Stimulated activated CD4-positive, alpha-beta T cell treated with anti-CD3 and anti-CD28 coated beads, Interleukin-15, amount 100 ng/mL, for 24 hours (primary cell): ENCODE measurements at regions not wholly inside any gene's neighbourhood (a gene's known extent, or its start where the extent isn't known, plus 50 kb on each side); places are given as distances from the start of the nearest gene placed in this dataset.
"Not testable (repeated sequence)": the region's sequence is repeated elsewhere in the genome, so short reads cannot be mapped to it uniquely, and the experiment has no call there.

ENCODE experiments used
- DNase-seq: peaks from one replicate; pipeline ENCODE4 v3.0.0-alpha.2; 2020

GRCh38 chr21:14753466-14754258 is 207.5 kb upstream of the SAMSN1 start:
- DNase-seq: no peak

GRCh38 chr21:14753069-14753465 is 207.0 kb upstream of the SAMSN1 start:
- DNase-seq: no peak

GRCh38 chr21:14752345-14752909 is 206.3 kb upstream of the SAMSN1 start:
- DNase-seq: no peak

- no peak for DNase-seq
Observed at GRCh38 chr21:14751602-14752344, 205.7 kb upstream of the SAMSN1 start.

DNA sequence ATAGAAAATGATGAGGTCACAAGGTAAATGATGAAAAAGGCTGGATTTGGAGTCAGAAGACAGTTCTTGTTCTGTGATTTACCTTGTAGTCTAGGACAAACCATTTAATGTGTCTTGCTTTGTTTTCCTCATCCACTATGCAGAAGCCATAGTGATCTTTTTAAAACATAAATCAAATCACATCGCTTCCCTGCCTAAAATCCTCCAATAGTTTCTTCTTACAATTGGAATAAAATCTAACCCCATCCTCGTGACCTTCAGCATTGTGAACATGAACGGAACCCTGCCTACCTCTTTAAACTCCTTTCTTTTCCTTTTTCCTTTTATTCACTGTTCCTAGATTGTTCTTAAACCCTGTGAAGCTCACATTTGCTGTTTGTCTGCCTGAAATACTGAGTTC is 204.9 kb upstream of the SAMSN1 start:
- DNase-seq: no peak

DNA sequence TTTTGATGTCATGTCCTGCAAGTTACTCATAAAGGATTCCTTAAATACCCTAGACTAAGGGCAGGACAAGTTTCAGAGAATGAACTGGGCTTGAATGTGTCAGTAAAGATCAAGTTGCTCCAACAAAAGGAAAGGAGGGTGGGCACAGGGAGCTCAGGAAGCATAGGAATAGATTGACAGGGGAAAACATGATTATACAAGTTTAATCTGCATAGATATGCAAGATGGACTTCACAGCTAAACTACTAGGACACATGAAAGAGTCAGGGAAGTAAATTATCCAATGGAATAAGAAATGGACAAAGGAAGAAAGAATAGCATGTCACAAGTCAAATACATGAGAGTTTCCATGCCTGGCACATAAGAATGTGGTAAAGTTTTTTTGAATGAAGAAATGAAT is 203.9 kb upstream of the SAMSN1 start:
- no peak for DNase-seq

GRCh38 chr21:14748662-14749061 is 202.5 kb upstream of the SAMSN1 start:
- DNase-seq: no peak

GRCh38 chr21:14744368-14744767 is 198.3 kb upstream of the SAMSN1 start:
- DNase-seq: no peak

GRCh38 chr21:14742119-14742518 is 196.0 kb upstream of the SAMSN1 start:
- DNase-seq: no peak

DNA sequence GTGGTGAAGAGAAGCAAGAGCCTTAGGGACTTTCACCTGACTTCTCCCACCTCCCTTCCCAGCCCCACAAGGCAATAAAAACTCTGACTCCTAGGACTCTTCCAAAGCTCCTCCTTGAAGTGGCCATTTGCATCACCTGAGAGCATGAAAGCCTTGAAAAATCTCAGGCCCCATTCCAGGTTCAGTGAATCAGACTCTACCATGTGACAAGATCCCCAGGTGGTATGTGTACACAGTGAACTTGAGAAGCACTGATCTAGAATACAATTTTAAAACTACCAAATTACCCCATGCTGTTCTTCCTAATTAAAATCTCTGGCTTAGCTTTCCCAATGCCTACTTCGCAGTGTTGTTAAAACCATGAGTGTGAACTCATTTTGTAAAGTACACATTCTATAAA is 195.1 kb upstream of the SAMSN1 start:
- DNase-seq: no peak

DNA sequence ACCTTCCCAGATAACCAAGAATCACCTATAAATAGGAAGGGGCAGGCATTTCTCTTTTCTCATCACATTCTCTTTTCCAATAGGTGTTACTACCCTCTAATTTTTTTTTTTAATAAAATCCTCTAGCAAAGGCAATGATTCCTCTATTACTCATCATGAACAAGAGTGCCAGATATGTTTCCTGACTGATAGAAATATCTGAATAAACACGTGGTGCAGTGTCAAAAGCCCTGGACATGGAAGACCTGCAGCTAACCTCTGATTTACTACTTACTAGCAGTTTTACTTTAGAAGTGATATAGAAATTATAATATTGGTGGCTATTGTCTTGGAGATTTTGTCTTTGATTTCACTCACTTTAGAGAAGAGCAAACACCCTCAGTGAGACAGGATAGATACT is 194.6 kb upstream of the SAMSN1 start:
- DNase-seq: no peak

DNA sequence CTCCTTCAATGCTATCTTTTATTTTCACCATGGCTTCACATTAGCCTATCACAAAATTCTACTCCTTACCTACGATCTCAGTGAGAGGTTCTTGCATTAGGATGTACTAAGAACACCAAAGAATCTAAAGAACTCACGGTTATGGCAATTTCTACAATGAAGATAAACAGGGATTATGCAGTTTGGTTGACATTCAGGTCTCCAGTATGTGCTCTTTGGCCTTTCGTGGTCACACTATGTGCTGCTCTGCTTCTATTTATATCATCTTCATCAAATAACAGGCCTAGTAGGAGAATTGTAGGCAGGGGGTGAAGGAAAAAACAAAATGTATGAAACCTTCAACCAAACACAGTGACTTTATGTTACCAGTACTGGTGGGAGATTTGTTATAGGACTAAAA is 194.0 kb upstream of the SAMSN1 start:
- DNase-seq: no peak

GRCh38 chr21:14739590-14739989 is 193.5 kb upstream of the SAMSN1 start:
- no peak for DNase-seq

DNA sequence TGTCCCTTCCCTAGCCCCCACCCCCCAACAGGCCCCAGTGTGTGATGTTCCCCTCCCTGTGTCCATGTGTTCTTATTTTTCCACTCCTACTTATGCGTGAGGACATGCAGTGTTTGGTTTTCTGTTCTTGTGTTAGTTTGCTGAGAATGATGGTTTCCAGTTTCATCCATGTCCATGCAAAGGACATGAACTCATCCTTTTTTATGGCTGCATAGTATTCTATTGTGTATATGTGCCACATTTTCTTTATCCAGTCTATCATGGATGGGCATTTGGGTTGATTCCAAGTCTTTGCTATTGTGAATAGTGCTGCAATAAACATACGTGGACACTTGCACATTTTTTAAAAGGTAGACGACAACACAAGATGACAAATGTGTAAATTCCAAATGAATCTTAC is 192.5 kb upstream of the SAMSN1 start:
- DNase-seq: not testable (repeated sequence)

- DNase-seq: peak; percentile 43
Observed at GRCh38 chr21:14737922-14738321, 191.8 kb upstream of the SAMSN1 start.

GRCh38 chr21:14737284-14737691 is 191.2 kb upstream of the SAMSN1 start:
- DNase-seq: no peak

DNA sequence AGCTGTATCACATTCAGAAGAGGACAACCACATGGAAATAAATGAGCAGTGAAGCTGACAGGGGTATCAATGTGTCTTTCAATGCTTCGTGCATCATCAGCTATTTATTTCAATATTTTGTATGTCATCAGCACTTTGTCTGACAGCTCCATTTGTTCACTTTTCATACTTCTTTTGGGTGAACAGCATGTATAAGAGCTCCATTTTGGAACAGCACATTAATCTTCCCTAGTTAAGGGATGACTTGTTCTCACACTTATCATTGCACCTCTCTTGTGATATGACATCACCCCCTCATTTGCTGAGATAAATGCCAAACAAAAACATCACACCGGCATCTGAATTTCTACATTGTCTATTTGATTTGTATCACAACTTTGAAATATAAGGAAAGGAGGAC is 190.6 kb upstream of the SAMSN1 start:
- no peak for DNase-seq

DNA sequence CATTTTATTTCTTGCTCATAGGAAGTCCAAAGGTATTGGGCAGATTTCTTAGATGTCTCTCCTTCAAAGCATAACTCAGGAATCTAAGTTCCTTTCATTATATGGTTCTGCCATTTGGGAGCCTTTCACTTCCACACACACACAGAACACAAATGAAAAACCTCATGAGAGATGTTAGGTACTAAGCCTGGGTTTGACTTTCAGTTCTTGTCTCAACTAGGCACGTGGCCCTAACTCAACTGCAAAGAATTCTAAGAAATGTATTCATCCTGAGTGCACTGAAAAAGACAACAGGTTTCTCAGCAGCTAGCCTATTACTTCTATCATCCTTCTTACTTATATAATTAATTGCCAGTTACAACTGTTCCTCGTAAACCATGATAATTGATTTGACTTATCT is 190.0 kb upstream of the SAMSN1 start:
- DNase-seq: peak; percentile 7

GRCh38 chr21:14734833-14735232 is 188.7 kb upstream of the SAMSN1 start:
- DNase-seq: no peak

GRCh38 chr21:14734191-14734590 is 188.1 kb upstream of the SAMSN1 start:
- DNase-seq: peak; percentile 21

GRCh38 chr21:14725219-14725618 is 179.1 kb upstream of the SAMSN1 start:
- no peak for DNase-seq

DNA sequence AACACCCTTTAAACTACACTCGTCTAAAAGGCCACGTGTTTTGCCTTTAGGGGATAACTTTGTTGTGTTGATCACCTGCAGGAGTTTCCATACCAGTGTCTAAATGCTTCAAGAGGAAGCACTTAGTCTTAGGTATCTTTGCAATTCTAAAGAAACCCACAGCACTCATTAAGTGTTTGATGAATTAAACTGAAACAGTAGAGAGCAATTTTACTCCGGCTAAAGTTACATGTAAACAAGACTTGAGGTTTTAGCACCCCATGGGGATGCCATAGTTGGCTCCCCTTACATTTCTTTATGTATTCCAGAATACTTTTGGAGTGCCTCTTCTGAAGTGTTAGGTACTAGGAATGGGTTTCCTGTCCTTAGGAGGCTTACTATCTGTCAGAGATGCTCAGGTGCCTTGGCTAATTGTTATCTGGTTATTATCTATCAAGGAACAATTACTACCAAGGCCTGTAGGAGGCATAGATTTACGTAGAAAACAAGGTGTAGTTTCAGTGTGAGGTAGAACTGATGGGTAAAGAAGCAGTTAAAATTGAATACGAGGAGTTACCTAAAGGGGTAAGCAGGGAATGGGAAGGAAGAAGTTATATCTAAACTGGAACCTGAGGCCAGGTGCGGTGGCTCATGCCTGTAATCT is 176.8 kb upstream of the SAMSN1 start:
- DNase-seq: no peak

DNA sequence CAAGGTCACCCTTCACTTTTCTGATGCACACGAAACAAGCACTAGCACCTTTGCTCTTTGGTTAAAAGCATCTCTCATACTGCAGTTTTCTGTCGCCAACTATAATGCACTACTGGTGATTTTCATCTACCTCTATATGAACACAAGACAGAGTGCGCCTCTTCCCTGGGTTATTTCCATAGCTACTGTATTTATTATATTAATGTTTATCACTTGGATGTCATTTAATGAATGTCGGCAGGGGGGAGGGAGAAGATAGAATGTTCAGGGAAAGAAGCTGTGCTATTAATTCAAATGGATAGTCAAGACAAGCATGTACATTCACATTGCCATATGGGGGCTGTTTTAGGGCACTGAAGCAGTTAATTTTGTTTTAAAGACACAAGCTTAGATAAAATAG is 174.1 kb upstream of the SAMSN1 start:
- no peak for DNase-seq

GRCh38 chr21:14718951-14719350 is 172.8 kb upstream of the SAMSN1 start:
- DNase-seq: no peak
